Gastroesophageal sphincter (tissue), 4 donors: ENCODE measurements at regions not wholly inside any gene's neighbourhood (a gene's known extent, or its start where the extent isn't known, plus 50 kb on each side); places are given as distances from the start of the nearest gene placed in this dataset.

ENCODE experiments used
- ATAC-seq: fragments of 150-250 bp; one replicate; pipeline ENCODE4 v1.9.1; 2016; ENCODE audit warnings: mild to moderate bottlenecking, moderate library complexity
- H3K27ac ChIP-seq, 4 donors: fragments of 200-600 bp; sonication (generic) in 3 of 4; 1 replicate in 3 of 4; 2 replicates in 1 of 4; pipeline ENCODE4 v1.5.1; 2016 to 2019
- H3K27me3 ChIP-seq: fragments of 200-600 bp; sonication (generic); one replicate; pipeline ENCODE4 v1.5.1; 2019
- H3K36me3 ChIP-seq, 2 donors: fragments of 200-600 bp; sonication (generic); one replicate each; pipeline ENCODE4 v1.5.1; 2019; ENCODE audit warnings: control low read depth in 1 of 2
- H3K4me1 ChIP-seq, 3 donors: fragments of 200-600 bp; sonication (generic); 1 replicate in 2 of 3; 2 replicates in 1 of 3; pipeline ENCODE4 v1.5.1; 2016 to 2019; ENCODE audit warnings: control low read depth in 2 of 3
- H3K4me3 ChIP-seq, 2 donors: fragments of 200-600 bp; sonication (generic); one replicate each; pipeline ENCODE4 v1.5.1; 2019; ENCODE audit warnings: mild to moderate bottlenecking in 1 of 2, moderate library complexity in 1 of 2
- H3K9me3 ChIP-seq, 3 donors: fragments of 200-600 bp; sonication (generic); one replicate each; pipeline ENCODE4 v1.5.1; 2017 to 2019; ENCODE audit warnings: control low read depth in 2 of 3
- EP300 ChIP-seq: sonication (generic); formaldehyde crosslinking; IDR thresholded peaks from one replicate; pipeline ENCODE4 v1.6.1; 2017; ENCODE audit warnings: antibody characterized with exemption, mild to moderate bottlenecking
- POLR2A ChIP-seq, 2 donors: fragments of 450-650 bp; IDR thresholded peaks; one replicate each; pipeline ENCODE4 v1.6.1; 2017; ENCODE audit warnings: antibody characterized with exemption in 2 of 2, mild to moderate bottlenecking in 2 of 2, moderate library complexity in 1 of 2
- POLR2AphosphoS5 ChIP-seq: sonication (generic); formaldehyde crosslinking; IDR thresholded peaks from one replicate; pipeline ENCODE4 v1.6.1; 2017; ENCODE audit warnings: antibody characterized with exemption
- WGBS, 2 donors: methylation state at CpG; one replicate each; pipeline ENCODE4 v1.1.5; 2018; ENCODE audit warnings: low coverage in 1 of 2; 5-methylcytosine and 5-hydroxymethylcytosine counted together
- TF ChIP-seq, protein P1 (sequence below), 4 experiments: fragments of 200-600 bp in 2 of 4; fragments of 450-650 bp in 2 of 4; sonication (generic) in 1 of 4; IDR thresholded peaks; one replicate each; pipeline ENCODE4 v1.5.1; 2017 to 2019; ENCODE audit warnings: antibody characterized with exemption in 4 of 4, mild to moderate bottlenecking in 2 of 4, moderate library complexity in 2 of 4

DNA sequence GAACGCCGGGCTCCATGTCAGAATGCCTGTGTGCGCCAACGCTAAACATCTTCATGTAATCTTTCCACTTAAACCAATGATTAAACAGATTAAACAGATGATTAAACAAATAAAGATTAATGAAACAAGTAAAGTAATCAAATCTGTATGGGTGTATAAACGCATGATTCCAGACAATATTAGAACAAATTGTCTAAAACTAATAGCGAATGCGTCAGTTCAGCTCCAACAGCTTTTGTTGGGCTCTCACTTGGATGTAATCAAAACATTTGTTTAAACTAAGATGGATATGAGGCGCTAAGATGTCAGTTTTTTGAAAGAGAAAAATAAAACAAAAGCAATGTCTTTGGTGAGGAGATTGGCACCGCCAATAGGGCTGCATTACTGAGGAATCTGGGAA is 299.1 kb upstream of the TLE3 start:
- no peaks in the 10 kb centered on the region for H3K9me3 ChIP-seq
- H3K27ac ChIP-seq: no peak overlapping the region
- no peaks in the 10 kb centered on the region for H3K36me3 ChIP-seq
- TF ChIP-seq, protein P1, sequence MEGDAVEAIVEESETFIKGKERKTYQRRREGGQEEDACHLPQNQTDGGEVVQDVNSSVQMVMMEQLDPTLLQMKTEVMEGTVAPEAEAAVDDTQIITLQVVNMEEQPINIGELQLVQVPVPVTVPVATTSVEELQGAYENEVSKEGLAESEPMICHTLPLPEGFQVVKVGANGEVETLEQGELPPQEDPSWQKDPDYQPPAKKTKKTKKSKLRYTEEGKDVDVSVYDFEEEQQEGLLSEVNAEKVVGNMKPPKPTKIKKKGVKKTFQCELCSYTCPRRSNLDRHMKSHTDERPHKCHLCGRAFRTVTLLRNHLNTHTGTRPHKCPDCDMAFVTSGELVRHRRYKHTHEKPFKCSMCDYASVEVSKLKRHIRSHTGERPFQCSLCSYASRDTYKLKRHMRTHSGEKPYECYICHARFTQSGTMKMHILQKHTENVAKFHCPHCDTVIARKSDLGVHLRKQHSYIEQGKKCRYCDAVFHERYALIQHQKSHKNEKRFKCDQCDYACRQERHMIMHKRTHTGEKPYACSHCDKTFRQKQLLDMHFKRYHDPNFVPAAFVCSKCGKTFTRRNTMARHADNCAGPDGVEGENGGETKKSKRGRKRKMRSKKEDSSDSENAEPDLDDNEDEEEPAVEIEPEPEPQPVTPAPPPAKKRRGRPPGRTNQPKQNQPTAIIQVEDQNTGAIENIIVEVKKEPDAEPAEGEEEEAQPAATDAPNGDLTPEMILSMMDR (IDR thresholded peaks at IDR 0.05): no peak
- no peak for TF ChIP-seq EP300
- TF ChIP-seq POLR2A (IDR thresholded peaks at IDR 0.05): no peak
- no peak for TF ChIP-seq POLR2AphosphoS5
- peaks cover 0 to 19% (median 0%) of the 10 kb centered on the region in 3 donors for H3K4me1 ChIP-seq
- no peak overlapping the region for H3K4me3 ChIP-seq
- WGBS, 2 donors: 25 to 47% methylated on average over 9 of the region's 9 CpGs
- no peak for ATAC-seq
- H3K27me3 ChIP-seq: peaks cover 13% of the 10 kb centered on the region

DNA sequence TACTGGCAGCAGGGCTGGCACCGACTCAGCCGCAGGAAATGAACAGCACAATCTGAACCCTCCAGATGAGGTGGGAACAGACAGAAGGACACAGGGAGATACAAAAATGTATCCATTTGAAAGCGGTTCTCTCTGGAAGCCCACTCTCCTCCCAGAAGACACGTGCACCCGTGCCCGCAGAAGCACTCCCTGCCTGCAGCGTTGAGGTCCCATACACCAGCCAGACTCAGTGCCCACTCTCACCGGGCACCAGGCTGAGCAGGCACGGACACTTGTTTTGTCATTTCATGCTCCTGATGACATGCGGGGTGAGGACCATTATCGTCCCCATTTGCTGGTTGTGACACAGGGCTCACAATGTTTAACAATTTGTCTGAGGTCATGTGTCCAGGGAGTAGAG is 297.4 kb upstream of the TLE3 start:
- WGBS, 2 donors: 73 to 90% methylated on average over 3 to 6 of the region's 11 CpGs
- H3K27ac ChIP-seq: no peak overlapping the region
- H3K4me1 ChIP-seq: peaks cover 0 to 19% (median 0%) of the 10 kb centered on the region in 3 donors
- TF ChIP-seq POLR2AphosphoS5 (no peak), EP300 (no peak), POLR2A (IDR thresholded peaks at IDR 0.05) (no peak)
- TF ChIP-seq, protein P1 (IDR thresholded peaks at IDR 0.05): no peak
- no peaks in the 10 kb centered on the region for H3K36me3 ChIP-seq
- H3K27me3 ChIP-seq: peaks cover 10% of the 10 kb centered on the region
- no peak for ATAC-seq
- no peak overlapping the region for H3K4me3 ChIP-seq
- H3K9me3 ChIP-seq: no peaks in the 10 kb centered on the region

DNA sequence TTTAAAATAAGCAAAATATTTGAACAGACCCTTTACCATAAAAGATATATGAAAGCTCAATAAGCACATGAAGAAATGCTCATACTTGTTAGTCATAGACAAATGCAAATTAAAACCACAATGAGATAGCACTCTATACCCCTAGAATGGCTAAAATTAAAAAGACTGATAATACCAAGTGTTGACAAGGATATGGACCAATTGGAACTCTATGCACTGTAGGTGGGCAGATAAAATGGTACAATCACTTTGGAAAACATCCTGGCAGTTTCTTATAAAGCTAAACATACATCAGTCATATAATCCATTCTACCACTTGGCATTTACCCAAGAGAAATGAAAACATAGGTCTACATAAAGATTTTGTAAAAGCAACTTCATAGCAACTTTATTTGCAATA is 293.0 kb upstream of the TLE3 start:
- TF ChIP-seq, protein P1 (IDR thresholded peaks at IDR 0.05): no peak
- TF ChIP-seq EP300: no peak
- TF ChIP-seq POLR2A (IDR thresholded peaks at IDR 0.05): no peak
- TF ChIP-seq POLR2AphosphoS5: no peak
- Histone ChIP-seq H3K4me1 (peaks cover 0 to 10% (median 0%) of the 10 kb centered on the region in 3 donors), H3K4me3 (no peak overlapping the region), H3K27me3 (peaks cover 8% of the 10 kb centered on the region), H3K27ac (no peak overlapping the region), H3K9me3 (no peaks in the 10 kb centered on the region), H3K36me3 (no peaks in the 10 kb centered on the region)
- no peak for ATAC-seq

DNA sequence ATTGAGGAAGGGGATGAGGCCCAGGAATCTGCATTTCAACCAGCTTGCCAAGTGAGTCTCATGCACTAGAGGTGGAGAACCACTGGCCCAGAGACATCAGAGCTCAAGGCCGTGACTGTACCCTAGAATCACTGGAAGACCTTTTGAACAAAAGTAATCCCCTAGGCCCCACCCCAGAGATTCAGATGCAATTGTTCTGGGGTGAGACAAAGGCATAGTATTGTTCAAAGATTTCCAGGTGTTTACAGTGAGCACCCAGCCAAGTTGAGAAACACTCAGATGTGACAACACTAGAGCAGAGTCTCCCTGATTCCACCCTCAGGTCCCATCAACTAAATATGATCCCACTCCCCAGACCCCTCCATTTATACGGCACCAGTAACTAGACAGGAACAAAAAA is 290.3 kb upstream of the TLE3 start:
- 85 to 100% methylated on average over 1 to 2 of the region's 2 CpGs for WGBS, 2 donors
- no peak for ATAC-seq
- Histone ChIP-seq H3K36me3 (no peaks in the 10 kb centered on the region), H3K27ac (no peak overlapping the region), H3K4me1 (peaks cover 0 to 8% (median 0%) of the 10 kb centered on the region in 3 donors), H3K27me3 (no peaks in the 10 kb centered on the region), H3K4me3 (no peak overlapping the region), H3K9me3 (no peaks in the 10 kb centered on the region)
- TF ChIP-seq POLR2AphosphoS5 (no peak), EP300 (no peak), POLR2A (IDR thresholded peaks at IDR 0.05) (no peak)
- TF ChIP-seq, protein P1 (IDR thresholded peaks at IDR 0.05): no peak

DNA sequence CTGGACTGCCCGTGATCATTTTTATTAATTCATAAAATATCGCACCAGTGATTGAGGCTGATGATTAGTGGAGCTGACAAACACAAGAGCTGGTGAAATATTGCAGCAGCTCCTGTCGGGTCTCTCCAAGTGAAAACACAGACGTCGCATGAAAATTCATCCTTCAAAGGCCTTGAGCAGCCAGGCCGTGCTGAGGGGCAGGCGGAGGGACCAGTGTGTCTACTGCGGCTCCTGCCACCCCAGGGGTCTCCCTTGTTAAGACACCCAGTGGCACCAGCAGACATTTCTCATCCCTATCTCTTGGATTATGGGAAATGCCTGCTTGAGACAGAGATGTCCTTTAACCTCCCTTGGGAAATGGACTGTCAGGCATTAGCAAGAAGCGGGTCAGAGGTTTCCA is 289.4 kb upstream of the TLE3 start:
- no peak for ATAC-seq
- Histone ChIP-seq H3K9me3 (peaks cover 0 to 2% (median 0%) of the 10 kb centered on the region in 3 donors), H3K36me3 (no peaks in the 10 kb centered on the region), H3K4me1 (peaks cover 0 to under 1% (median 0%) of the 10 kb centered on the region in 3 donors), H3K27me3 (no peaks in the 10 kb centered on the region), H3K27ac (no peak overlapping the region), H3K4me3 (no peak overlapping the region)
- WGBS, 2 donors: 89 to 91% methylated on average over 5 to 7 of the region's 9 CpGs
- no peak for TF ChIP-seq EP300
- TF ChIP-seq, protein P1 (IDR thresholded peaks at IDR 0.05): no peak
- no peak for TF ChIP-seq POLR2AphosphoS5
- TF ChIP-seq POLR2A (IDR thresholded peaks at IDR 0.05): no peak
